A549 (cell line): ENCODE measurements at regions not wholly inside any gene's neighbourhood (a gene's known extent, or its start where the extent isn't known, plus 50 kb on each side); places are given as distances from the start of the nearest gene placed in this dataset.

Experiments used
- ATAC-seq, 2 experiments: fragments of 200-7000 bp in 1 of 2; fragments of >200 bp in 1 of 2; cut with Nextera tagmentation in 1 of 2; cut with Tn5 transposase in 1 of 2; 3 replicates each; pipeline versions ENCODE4 v1.8.0 to v1.9.1; 2018 to 2020; ENCODE audit warnings: mild to moderate bottlenecking in 1 of 2, moderate library complexity in 1 of 2
- CTCF ChIA-PET: fragments of 300-600 bp; sonication (Branson Sonifier 250); formaldehyde crosslinking; extraction: SDS; loops from one replicate; lab custom pipeline; 2021; ENCODE audit warnings: antibody characterized with exemption, inconsistent platforms; lab: Yijun Ruan, JAX
- POLR2A ChIA-PET: fragments of 350-600 bp; formaldehyde crosslinking; extraction: SDS; loops from one replicate; lab custom pipeline; 2021; ENCODE audit warnings: antibody characterized with exemption, inconsistent platforms; lab: Yijun Ruan, JAX
- DNase-seq, 2 experiments: peaks; one replicate each; pipeline versions ENCODE4 v3.0.0 to v3.0.0-alpha.2; 2011 to 2016; ENCODE audit warnings: low read depth in 1 of 2, low spot score in 1 of 2
- FAIRE-seq: peaks from 2 replicates; lab custom pipeline; 2011; peaks lifted over from hg19 to GRCh38; lab: Jason Lieb, UNC
- H3K27ac ChIP-seq, 2 experiments: fragments of >200 bp; sonication (Bioruptor Twin); formaldehyde crosslinking; 3 replicates each; pipeline ENCODE4 v1.5.1; 2016 to 2017
- H3K4me1 ChIP-seq: fragments of >200 bp; sonication (Bioruptor Twin); formaldehyde crosslinking; 3 replicates; pipeline ENCODE4 v1.6.1; 2016
- H3K4me2 ChIP-seq: fragments of >200 bp; sonication (Bioruptor Twin); formaldehyde crosslinking; 3 replicates; pipeline ENCODE4 v1.6.1; 2016
- H3K4me3 ChIP-seq: fragments of >200 bp; sonication (Bioruptor Twin); formaldehyde crosslinking; 3 replicates; pipeline ENCODE4 v1.5.1; 2016
- H3K9me3 ChIP-seq: fragments of >200 bp; sonication (Bioruptor Twin); formaldehyde crosslinking; 3 replicates; pipeline ENCODE4 v1.6.1; 2016
- BHLHE40 ChIP-seq: IDR thresholded peaks from 2 replicates; pipeline ENCODE4 v1.6.1; 2012; ENCODE audit warnings: low read depth, low read length, inconsistent platforms
- CBX2 ChIP-seq: fragments of 200-600 bp; sonication (generic); IDR thresholded peaks from 2 replicates; pipeline ENCODE4 v1.6.1; 2016; ENCODE audit warnings: low read depth, mild to moderate bottlenecking, borderline replicate concordance
- CEBPB ChIP-seq, 2 experiments: fragments of >200 bp in 1 of 2; sonication (Bioruptor Twin) in 1 of 2; formaldehyde crosslinking in 1 of 2; IDR thresholded peaks; 2 replicates each; pipeline ENCODE4 v1.6.1; 2012 to 2016
- EHF ChIP-seq: fragments of 250-450 bp; sonication (Bioruptor Pico); IDR thresholded peaks from 2 replicates; pipeline ENCODE4 v1.5.0; 2020; ENCODE audit warnings: mild to moderate bottlenecking
- EHMT2 ChIP-seq: fragments of 200-600 bp; sonication (generic); IDR thresholded peaks from 2 replicates; pipeline ENCODE4 v1.6.1; 2016; ENCODE audit warnings: antibody characterized with exemption, low read depth, mild to moderate bottlenecking, moderate library complexity
- EP300 ChIP-seq, 2 experiments: fragments of >200 bp; sonication (Bioruptor Twin); formaldehyde crosslinking; IDR thresholded peaks; 2 replicates in 1 of 2; 3 replicates in 1 of 2; pipeline ENCODE4 v1.6.1; 2016 to 2017
- ESRRA ChIP-seq: fragments of 150-350 bp; IDR thresholded peaks from 2 replicates; pipeline ENCODE4 v1.6.1; 2014; ENCODE audit warnings: mild to moderate bottlenecking, low read length, borderline replicate concordance
- FOSL2 ChIP-seq, 2 experiments: fragments of 450-650 bp in 1 of 2; fragments of >200 bp in 1 of 2; sonication (Bioruptor Twin) in 1 of 2; formaldehyde crosslinking; IDR thresholded peaks; 2 replicates each; pipeline versions ENCODE4 v1.5.0 to v1.6.1; 2016 to 2020; ENCODE audit warnings: mild to moderate bottlenecking in 1 of 2, moderate library complexity in 1 of 2
- FOXS1 ChIP-seq: fragments of 250-450 bp; sonication (Bioruptor Pico); IDR thresholded peaks from 2 replicates; pipeline ENCODE4 v1.5.0; 2020; ENCODE audit warnings: mild to moderate bottlenecking, moderate library complexity
- HDAC2 ChIP-seq: fragments of 200-600 bp; sonication (generic); IDR thresholded peaks from 2 replicates; pipeline ENCODE4 v1.6.1; 2016
- HOXB5 ChIP-seq: fragments of 250-450 bp; sonication (Bioruptor Pico); IDR thresholded peaks from 2 replicates; pipeline ENCODE4 v1.5.0; 2020; ENCODE audit warnings: mild to moderate bottlenecking, moderate library complexity
- KDM1A ChIP-seq: fragments of 200-600 bp; sonication (generic); IDR thresholded peaks from 2 replicates; pipeline ENCODE4 v1.6.1; 2016; ENCODE audit warnings: low read depth, mild to moderate bottlenecking
- MAFK ChIP-seq: fragments of 450-650 bp; IDR thresholded peaks from 2 replicates; pipeline ENCODE4 v1.6.1; 2014; ENCODE audit not compliant: partially characterized antibody
- MAZ ChIP-seq: fragments of 150-350 bp; IDR thresholded peaks from 2 replicates; pipeline ENCODE4 v1.6.1; 2014; ENCODE audit warnings: antibody characterized with exemption, low read depth, low read length, borderline replicate concordance
- MYC ChIP-seq: IDR thresholded peaks from 2 replicates; pipeline ENCODE4 v1.6.1; 2012; ENCODE audit warnings: mild to moderate bottlenecking, inconsistent platforms, low read length, improper control_type of control experiment, borderline replicate concordance
- NFE2L2 ChIP-seq: fragments of 150-350 bp; conservative IDR thresholded peaks from 2 replicates; pipeline ENCODE4 v1.6.1; 2014; ENCODE audit warnings: low read length
- NPAS2 ChIP-seq: fragments of 250-450 bp; sonication (Bioruptor Pico); IDR thresholded peaks from 2 replicates; pipeline ENCODE4 v1.8.0; 2022; ENCODE audit warnings: mild to moderate bottlenecking, moderate library complexity, borderline replicate concordance
- POLR2A ChIP-seq: IDR thresholded peaks from 2 replicates; pipeline ENCODE4 v1.6.1; 2012; ENCODE audit warnings: mild to moderate bottlenecking, low read length
- POLR2AphosphoS2 ChIP-seq: conservative IDR thresholded peaks from 2 replicates; pipeline ENCODE4 v1.6.1; 2012; ENCODE audit warnings: low read length, improper control_type of control experiment, inconsistent platforms
- RCOR1 ChIP-seq: fragments of 150-350 bp; IDR thresholded peaks from 2 replicates; pipeline ENCODE4 v1.6.1; 2014; ENCODE audit warnings: antibody characterized with exemption, low read length, low read depth
- SREBF2 ChIP-seq: fragments of 450-650 bp; IDR thresholded peaks from 2 replicates; pipeline ENCODE4 v1.6.1; 2014; ENCODE audit warnings: mild to moderate bottlenecking, moderate library complexity
- TFCP2L1 ChIP-seq: fragments of 250-450 bp; sonication (Bioruptor Pico); IDR thresholded peaks from 2 replicates; pipeline ENCODE4 v1.5.0; 2021; ENCODE audit warnings: mild to moderate bottlenecking
- ZNF302 ChIP-seq: fragments of 250-450 bp; sonication (Bioruptor Pico); IDR thresholded peaks from 2 replicates; pipeline ENCODE4 v1.9.0; 2021; ENCODE audit warnings: inconsistent platforms, mild to moderate bottlenecking, moderate library complexity
- ZSCAN20 ChIP-seq: fragments of 250-450 bp; sonication (Bioruptor Pico); IDR thresholded peaks from 2 replicates; pipeline ENCODE4 v1.8.0; 2022; ENCODE audit warnings: mild to moderate bottlenecking, moderate library complexity
- WGBS: methylation state at CpG from one replicate; pipeline ENCODE4 v1.1.6; 2017; ENCODE audit errors: missing lambda C conversion rate; 5-methylcytosine and 5-hydroxymethylcytosine counted together
- TF ChIP-seq, protein P1 (sequence below): fragments of >200 bp; sonication (Bioruptor Twin); formaldehyde crosslinking; IDR thresholded peaks from 2 replicates; pipeline ENCODE4 v1.6.1; 2016
- TF ChIP-seq, protein P2 (sequence below): fragments of 250-450 bp; sonication (Bioruptor Pico); IDR thresholded peaks from 2 replicates; pipeline ENCODE4 v1.5.0; 2020; ENCODE audit warnings: low read depth, mild to moderate bottlenecking, moderate library complexity
- TF ChIP-seq, protein P3 (sequence below): IDR thresholded peaks from 2 replicates; pipeline ENCODE4 v1.6.1; 2012; ENCODE audit warnings: low read depth, borderline replicate concordance
- TF ChIP-seq, protein P4 (sequence below): fragments of 200-600 bp; sonication (generic); IDR thresholded peaks from 2 replicates; pipeline ENCODE4 v1.6.1; 2016; ENCODE audit warnings: antibody characterized with exemption, mild to moderate bottlenecking, moderate library complexity
- TF ChIP-seq, protein P5 (sequence below): fragments of >200 bp; sonication (Bioruptor Twin); formaldehyde crosslinking; IDR thresholded peaks from 3 replicates; pipeline ENCODE4 v1.6.1; 2016
- TF ChIP-seq, protein P6 (sequence below): fragments of 450-650 bp; IDR thresholded peaks from 2 replicates; pipeline ENCODE4 v1.6.1; 2014; ENCODE audit warnings: antibody characterized with exemption

DNA sequence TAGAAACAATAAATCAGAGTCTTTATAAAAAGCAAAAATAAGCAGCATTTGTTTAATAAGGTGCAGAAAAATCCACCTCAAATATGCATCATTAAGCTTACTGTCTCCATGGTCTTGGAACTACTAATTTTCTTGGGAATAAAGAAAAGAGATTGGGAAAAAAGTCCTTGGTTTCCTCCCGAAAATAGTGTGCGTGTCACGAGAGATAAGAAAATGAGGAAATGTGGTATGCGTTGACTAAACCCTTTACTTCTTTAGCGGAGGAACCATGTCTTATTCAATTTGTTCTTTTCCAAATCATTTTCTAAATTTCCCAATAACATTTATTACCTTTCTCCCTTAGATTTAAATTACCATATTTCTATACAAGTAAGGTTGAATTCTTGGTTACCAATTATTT is 54.1 kb upstream of the HBS1L start:
- 69% methylated on average over 5 of the region's 5 CpGs for WGBS
- FAIRE-seq, result no peak

DNA sequence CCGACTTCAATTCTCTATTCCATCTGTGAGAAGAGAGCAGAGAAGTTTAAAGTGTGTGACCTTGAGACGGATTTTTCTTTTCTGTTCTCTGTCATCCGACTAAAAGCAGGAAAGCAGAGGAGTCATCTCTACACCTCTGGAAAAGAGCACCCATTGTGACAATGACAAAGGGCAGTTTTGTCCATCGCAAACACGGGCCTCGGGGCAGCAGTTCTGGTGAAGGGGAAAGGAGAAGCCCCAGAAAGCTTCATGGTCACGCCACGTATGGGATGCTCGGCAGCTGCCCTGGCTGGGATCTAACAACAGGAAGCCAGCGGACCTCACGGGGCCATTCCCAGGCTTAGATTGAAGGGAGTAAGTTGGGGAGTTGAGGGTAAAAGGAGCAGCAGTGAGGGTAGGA is 52.0 kb upstream of the HBS1L start:
- no peak overlapping the region for H3K4me3 ChIP-seq
- no peak overlapping the region for H3K27ac ChIP-seq
- CTCF ChIA-PET, result interaction anchor here (0.6 kb wide), 1 partner anchor 32 kb away, joined by 3 read pairs; no protein-coding TSS in a partner anchor
- DNase-seq, result no peak
- no peak for FAIRE-seq
- H3K9me3 ChIP-seq, result no peaks in the 10 kb centered on the region
- ATAC-seq, result no peak
- no peaks in the 10 kb centered on the region for H3K4me1 ChIP-seq
- TF ChIP-seq, protein P1, sequence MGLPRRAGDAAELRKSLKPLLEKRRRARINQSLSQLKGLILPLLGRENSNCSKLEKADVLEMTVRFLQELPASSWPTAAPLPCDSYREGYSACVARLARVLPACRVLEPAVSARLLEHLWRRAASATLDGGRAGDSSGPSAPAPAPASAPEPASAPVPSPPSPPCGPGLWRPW, result no peak
- TF ChIP-seq SREBF2 (no peak), FOXS1 (CRISPR knock-in tag) (no peak), FOSL2 (IDR thresholded peaks at IDR 0.05) (no peak), FOSL2 (CRISPR knock-in tag; IDR thresholded peaks at IDR 0.05) (no peak), EHF (CRISPR knock-in tag) (no peak), ZSCAN20 (CRISPR knock-in tag) (no peak), EHMT2 (no peak), MAZ (no peak), MYC (no peak), ESRRA (no peak), EP300 (IDR thresholded peaks at IDR 0.05) (no peak), KDM1A (no peak), BHLHE40 (no peak), HDAC2 (no peak)
- TF ChIP-seq, protein P2, sequence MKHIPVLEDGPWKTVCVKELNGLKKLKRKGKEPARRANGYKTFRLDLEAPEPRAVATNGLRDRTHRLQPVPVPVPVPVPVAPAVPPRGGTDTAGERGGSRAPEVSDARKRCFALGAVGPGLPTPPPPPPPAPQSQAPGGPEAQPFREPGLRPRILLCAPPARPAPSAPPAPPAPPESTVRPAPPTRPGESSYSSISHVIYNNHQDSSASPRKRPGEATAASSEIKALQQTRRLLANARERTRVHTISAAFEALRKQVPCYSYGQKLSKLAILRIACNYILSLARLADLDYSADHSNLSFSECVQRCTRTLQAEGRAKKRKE (CRISPR knock-in tag), result no peak
- TF ChIP-seq, protein P3, sequence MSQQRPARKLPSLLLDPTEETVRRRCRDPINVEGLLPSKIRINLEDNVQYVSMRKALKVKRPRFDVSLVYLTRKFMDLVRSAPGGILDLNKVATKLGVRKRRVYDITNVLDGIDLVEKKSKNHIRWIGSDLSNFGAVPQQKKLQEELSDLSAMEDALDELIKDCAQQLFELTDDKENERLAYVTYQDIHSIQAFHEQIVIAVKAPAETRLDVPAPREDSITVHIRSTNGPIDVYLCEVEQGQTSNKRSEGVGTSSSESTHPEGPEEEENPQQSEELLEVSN, result no peak
- H3K4me2 ChIP-seq, result no peak overlapping the region
- WGBS, result 63% methylated on average over 11 of the region's 11 CpGs
- POLR2A ChIA-PET, result no interaction called here

More for the DNA sequence above, 54.1 kb upstream of the HBS1L start:
- TF ChIP-seq, protein P4, sequence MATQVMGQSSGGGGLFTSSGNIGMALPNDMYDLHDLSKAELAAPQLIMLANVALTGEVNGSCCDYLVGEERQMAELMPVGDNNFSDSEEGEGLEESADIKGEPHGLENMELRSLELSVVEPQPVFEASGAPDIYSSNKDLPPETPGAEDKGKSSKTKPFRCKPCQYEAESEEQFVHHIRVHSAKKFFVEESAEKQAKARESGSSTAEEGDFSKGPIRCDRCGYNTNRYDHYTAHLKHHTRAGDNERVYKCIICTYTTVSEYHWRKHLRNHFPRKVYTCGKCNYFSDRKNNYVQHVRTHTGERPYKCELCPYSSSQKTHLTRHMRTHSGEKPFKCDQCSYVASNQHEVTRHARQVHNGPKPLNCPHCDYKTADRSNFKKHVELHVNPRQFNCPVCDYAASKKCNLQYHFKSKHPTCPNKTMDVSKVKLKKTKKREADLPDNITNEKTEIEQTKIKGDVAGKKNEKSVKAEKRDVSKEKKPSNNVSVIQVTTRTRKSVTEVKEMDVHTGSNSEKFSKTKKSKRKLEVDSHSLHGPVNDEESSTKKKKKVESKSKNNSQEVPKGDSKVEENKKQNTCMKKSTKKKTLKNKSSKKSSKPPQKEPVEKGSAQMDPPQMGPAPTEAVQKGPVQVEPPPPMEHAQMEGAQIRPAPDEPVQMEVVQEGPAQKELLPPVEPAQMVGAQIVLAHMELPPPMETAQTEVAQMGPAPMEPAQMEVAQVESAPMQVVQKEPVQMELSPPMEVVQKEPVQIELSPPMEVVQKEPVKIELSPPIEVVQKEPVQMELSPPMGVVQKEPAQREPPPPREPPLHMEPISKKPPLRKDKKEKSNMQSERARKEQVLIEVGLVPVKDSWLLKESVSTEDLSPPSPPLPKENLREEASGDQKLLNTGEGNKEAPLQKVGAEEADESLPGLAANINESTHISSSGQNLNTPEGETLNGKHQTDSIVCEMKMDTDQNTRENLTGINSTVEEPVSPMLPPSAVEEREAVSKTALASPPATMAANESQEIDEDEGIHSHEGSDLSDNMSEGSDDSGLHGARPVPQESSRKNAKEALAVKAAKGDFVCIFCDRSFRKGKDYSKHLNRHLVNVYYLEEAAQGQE, result no peak
- TF ChIP-seq MAFK (no peak), CEBPB (IDR thresholded peaks at IDR 0.05) (no peak), RCOR1 (no peak), NFE2L2 (no peak), HOXB5 (CRISPR knock-in tag) (no peak), KDM1A (no peak), ESRRA (no peak), POLR2AphosphoS2 (no peak), TFCP2L1 (CRISPR knock-in tag) (no peak), CBX2 (no peak), NPAS2 (CRISPR knock-in tag) (no peak), POLR2A (no peak), ZNF302 (CRISPR knock-in tag) (no peak)
- TF ChIP-seq, protein P5, sequence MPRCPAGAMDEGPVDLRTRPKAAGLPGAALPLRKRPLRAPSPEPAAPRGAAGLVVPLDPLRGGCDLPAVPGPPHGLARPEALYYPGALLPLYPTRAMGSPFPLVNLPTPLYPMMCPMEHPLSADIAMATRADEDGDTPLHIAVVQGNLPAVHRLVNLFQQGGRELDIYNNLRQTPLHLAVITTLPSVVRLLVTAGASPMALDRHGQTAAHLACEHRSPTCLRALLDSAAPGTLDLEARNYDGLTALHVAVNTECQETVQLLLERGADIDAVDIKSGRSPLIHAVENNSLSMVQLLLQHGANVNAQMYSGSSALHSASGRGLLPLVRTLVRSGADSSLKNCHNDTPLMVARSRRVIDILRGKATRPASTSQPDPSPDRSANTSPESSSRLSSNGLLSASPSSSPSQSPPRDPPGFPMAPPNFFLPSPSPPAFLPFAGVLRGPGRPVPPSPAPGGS, result no peak
- TF ChIP-seq, protein P6, sequence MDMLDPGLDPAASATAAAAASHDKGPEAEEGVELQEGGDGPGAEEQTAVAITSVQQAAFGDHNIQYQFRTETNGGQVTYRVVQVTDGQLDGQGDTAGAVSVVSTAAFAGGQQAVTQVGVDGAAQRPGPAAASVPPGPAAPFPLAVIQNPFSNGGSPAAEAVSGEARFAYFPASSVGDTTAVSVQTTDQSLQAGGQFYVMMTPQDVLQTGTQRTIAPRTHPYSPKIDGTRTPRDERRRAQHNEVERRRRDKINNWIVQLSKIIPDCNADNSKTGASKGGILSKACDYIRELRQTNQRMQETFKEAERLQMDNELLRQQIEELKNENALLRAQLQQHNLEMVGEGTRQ, result no peak
- Histone ChIP-seq H3K4me2 (no peak overlapping the region), H3K27ac (no peak overlapping the region), H3K4me1 (no peaks in the 10 kb centered on the region), H3K4me3 (no peak overlapping the region), H3K9me3 (no peaks in the 10 kb centered on the region)
- DNase-seq (no peak), ATAC-seq (no peak)
- ChIA-PET CTCF (no interaction called here), POLR2A (no interaction called here)
